ENCODE measurements at regions not wholly inside any gene's neighbourhood (a gene's known extent, or its start where the extent isn't known, plus 50 kb on each side); places are given as distances from the start of the nearest gene placed in this dataset.

DNA sequence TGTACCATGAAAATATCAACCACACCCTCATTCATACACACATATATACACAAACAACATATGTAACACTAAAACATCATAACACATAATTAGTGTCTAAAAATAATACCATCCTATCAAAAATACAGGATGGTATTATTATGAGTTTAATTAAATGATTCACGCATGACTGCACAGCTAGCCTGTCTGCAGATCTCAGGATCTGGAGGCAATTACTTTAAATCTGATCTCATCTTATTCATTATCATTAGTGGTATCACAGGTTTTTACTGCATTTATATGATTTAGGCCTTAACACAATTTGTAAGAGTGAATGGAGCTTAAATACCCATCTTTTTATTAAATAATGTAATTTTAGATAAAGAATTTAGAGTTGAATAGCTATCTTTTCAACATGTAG lies 443.4 kb upstream of the LINC00305 start:
- Histone ChIP-seq H3K4me3 (no peak overlapping the region), H3K9me3 (no peaks in the 10 kb centered on the region), H3K4me1 (ENCODE audit: low read depth) (no peaks in the 10 kb centered on the region), H3K36me3 (ENCODE audit: low read depth) (no peaks in the 10 kb centered on the region)
- ATAC-seq (no peak), DNase-seq (no peak)
- TF ChIP-seq, protein P1, sequence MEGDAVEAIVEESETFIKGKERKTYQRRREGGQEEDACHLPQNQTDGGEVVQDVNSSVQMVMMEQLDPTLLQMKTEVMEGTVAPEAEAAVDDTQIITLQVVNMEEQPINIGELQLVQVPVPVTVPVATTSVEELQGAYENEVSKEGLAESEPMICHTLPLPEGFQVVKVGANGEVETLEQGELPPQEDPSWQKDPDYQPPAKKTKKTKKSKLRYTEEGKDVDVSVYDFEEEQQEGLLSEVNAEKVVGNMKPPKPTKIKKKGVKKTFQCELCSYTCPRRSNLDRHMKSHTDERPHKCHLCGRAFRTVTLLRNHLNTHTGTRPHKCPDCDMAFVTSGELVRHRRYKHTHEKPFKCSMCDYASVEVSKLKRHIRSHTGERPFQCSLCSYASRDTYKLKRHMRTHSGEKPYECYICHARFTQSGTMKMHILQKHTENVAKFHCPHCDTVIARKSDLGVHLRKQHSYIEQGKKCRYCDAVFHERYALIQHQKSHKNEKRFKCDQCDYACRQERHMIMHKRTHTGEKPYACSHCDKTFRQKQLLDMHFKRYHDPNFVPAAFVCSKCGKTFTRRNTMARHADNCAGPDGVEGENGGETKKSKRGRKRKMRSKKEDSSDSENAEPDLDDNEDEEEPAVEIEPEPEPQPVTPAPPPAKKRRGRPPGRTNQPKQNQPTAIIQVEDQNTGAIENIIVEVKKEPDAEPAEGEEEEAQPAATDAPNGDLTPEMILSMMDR (IDR thresholded peaks at IDR 0.05): no peak
- intact Hi-C loops (cut with DNase I, micrococcal nuclease): no loop called here

DNA sequence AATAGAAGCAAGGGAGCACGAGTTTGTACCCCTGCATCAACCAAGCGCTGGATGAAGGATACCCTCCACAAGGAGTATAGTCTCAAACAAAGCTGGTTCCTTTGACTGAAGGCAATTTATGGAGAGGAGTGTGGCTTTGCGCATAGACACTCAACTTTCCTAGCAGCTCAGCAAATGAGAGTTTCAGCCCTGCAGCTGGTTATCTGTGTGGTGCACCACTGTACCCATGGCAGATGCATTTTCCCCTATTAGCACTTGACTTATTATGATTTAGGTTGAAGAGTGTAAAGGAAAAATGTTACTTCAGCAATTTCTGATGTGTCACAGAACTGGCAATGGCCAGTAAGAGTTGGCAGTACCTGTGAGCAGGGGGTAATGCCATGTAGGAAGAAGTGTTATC lies 440.1 kb upstream of the LINC00305 start:
- Histone ChIP-seq H3K4me1 (ENCODE audit: low read depth) (no peaks in the 10 kb centered on the region), H3K4me3 (no peak overlapping the region), H3K9me3 (no peaks in the 10 kb centered on the region), H3K36me3 (ENCODE audit: low read depth) (no peaks in the 10 kb centered on the region)
- intact Hi-C loops (cut with DNase I, micrococcal nuclease): no loop called here
- TF ChIP-seq, protein P1 (IDR thresholded peaks at IDR 0.05): no peak
- DNase-seq: no peak
- no peak for ATAC-seq

DNA sequence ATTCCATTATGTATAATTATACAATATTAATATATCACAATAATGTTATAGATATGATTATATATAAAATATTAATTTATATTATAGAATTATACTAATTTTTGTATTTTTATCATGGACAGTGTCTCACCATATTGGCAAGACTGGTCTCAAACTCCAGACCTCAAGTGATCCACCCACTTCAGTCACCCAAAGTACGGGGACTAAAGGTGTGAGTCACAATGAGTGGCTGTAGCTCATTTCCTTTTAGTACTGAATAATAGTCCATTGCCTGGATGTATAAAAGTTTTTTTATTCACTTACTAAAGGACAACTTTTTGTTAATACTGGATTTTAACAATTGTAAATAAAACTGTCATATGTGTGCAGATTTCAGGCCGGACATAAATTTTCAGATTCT lies 417.6 kb upstream of the LINC00305 start:
- Histone ChIP-seq H3K4me1 (ENCODE audit: low read depth) (no peaks in the 10 kb centered on the region), H3K4me3 (no peak overlapping the region), H3K36me3 (ENCODE audit: low read depth) (no peaks in the 10 kb centered on the region), H3K9me3 (no peaks in the 10 kb centered on the region)
- intact Hi-C loops (cut with DNase I, micrococcal nuclease): no loop called here
- ATAC-seq (no peak), DNase-seq (no peak)
- TF ChIP-seq, protein P1 (IDR thresholded peaks at IDR 0.05): no peak

DNA sequence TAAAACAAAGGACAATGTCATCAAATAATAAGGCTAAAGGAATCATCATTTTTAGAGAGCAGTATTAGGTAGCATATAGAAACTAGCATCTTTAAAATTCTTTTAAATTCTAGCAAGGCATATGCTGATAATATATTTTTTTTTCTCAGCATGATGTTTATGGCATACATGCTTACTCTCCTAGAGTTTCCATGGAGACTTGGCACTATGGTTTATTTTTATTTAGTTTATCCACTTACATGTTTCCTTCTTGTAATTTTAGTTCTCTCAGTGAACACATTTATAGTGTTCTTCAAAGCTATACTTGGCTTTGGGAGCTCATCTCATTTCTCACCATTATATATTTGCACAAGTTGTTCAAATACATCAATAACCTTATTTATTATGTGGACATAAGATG lies 413.8 kb upstream of the LINC00305 start:
- Histone ChIP-seq H3K9me3 (no peaks in the 10 kb centered on the region), H3K4me1 (ENCODE audit: low read depth) (no peaks in the 10 kb centered on the region), H3K36me3 (ENCODE audit: low read depth) (no peaks in the 10 kb centered on the region), H3K4me3 (no peak overlapping the region)
- DNase-seq: no peak
- TF ChIP-seq, protein P1 (IDR thresholded peaks at IDR 0.05): no peak
- intact Hi-C loops (cut with DNase I, micrococcal nuclease): no loop called here
- no peak for ATAC-seq

DNA sequence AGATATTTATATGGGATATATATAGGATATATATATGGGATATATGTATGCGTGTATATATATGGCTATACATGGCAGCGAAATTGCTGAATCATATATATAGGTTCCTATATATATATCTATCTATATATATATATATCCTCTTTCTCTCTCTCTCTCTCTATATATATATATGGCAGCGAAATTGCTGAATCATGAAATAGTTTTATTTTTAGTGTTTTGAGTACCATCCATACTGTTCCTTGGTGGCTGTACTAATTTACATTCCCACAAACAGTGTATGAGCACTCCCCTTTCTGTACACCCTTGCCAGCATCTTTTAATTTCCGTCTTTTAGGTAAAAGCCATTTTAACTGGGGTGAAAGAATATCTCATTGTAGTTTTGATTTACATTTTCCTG lies 397.6 kb upstream of the LINC00305 start:
- Histone ChIP-seq H3K9me3 (no peaks in the 10 kb centered on the region), H3K4me3 (no peak overlapping the region), H3K36me3 (ENCODE audit: low read depth) (no peaks in the 10 kb centered on the region), H3K4me1 (ENCODE audit: low read depth) (no peaks in the 10 kb centered on the region)
- ATAC-seq: no peak
- DNase-seq: no peak
- intact Hi-C loops (cut with DNase I, micrococcal nuclease): no loop called here
- TF ChIP-seq, protein P1 (IDR thresholded peaks at IDR 0.05): no peak

DNA sequence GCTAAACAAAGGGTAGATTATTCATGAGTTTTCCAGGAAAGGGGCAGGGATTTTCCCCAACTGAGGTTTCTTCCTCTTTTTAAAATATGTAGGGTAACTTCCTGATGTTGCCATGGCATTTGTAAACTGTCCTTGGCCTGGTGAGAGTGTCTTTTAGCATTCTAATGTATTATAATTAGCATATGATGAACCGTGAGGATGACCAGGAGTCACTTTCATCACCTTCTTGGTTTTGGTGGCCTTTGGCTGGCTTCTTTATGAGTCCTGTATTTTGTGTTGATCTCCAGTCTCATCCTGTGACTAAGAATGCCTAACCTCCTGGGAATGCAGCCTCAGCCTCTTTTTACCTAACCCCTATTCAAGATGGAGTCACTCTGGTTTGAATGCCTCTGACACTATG lies 391.0 kb upstream of the LINC00305 start:
- intact Hi-C loops (cut with DNase I, micrococcal nuclease): no loop called here
- no peak for DNase-seq
- H3K4me1 ChIP-seq (ENCODE audit: low read depth): no peaks in the 10 kb centered on the region
- H3K9me3 ChIP-seq: no peaks in the 10 kb centered on the region
- H3K4me3 ChIP-seq: no peak overlapping the region
- TF ChIP-seq, protein P1 (IDR thresholded peaks at IDR 0.05): no peak
- no peak for ATAC-seq
- H3K36me3 ChIP-seq (ENCODE audit: low read depth): no peaks in the 10 kb centered on the region

All from mucosa of descending colon (tissue), 3 donors.